Trophoblast cell (in vitro differentiated cells and primary cell): ENCODE measurements at regions not wholly inside any gene's neighbourhood (a gene's known extent, or its start where the extent isn't known, plus 50 kb on each side); places are given as distances from the start of the nearest gene placed in this dataset.

Experiments used
- DNase-seq, 2 donors: peaks; one replicate each; pipeline ENCODE4 v3.0.0-alpha.2; 2016
- H2AFZ ChIP-seq: 2 replicates; pipeline ENCODE4 v1.6.1; 2013; ENCODE audit warnings: low read length, moderate library complexity, mild to moderate bottlenecking; ENCODE audit not compliant: insufficient read depth, poor library complexity
- H2AK5ac ChIP-seq: 2 replicates; pipeline ENCODE4 v1.6.1; 2013; ENCODE audit warnings: mild to moderate bottlenecking, low read length
- H2BK120ac ChIP-seq: 2 replicates; pipeline ENCODE4 v1.6.1; 2013; ENCODE audit warnings: low read length, mild to moderate bottlenecking, moderate library complexity; ENCODE audit not compliant: insufficient read depth, poor library complexity
- H2BK12ac ChIP-seq: 2 replicates; pipeline ENCODE4 v1.6.1; 2013; ENCODE audit warnings: mild to moderate bottlenecking, low read length, moderate library complexity
- H2BK5ac ChIP-seq: 2 replicates; pipeline ENCODE4 v1.6.1; 2013; ENCODE audit warnings: low read length, low read depth, moderate library complexity, mild to moderate bottlenecking; ENCODE audit not compliant: poor library complexity
- H3K14ac ChIP-seq: 2 replicates; pipeline ENCODE4 v1.6.1; 2013; ENCODE audit warnings: mild to moderate bottlenecking, low read length
- H3K18ac ChIP-seq: 2 replicates; pipeline ENCODE4 v1.6.1; 2013; ENCODE audit warnings: mild to moderate bottlenecking, low read length
- H3K23ac ChIP-seq: 2 replicates; pipeline ENCODE4 v1.6.1; 2013; ENCODE audit warnings: low read length
- H3K27ac ChIP-seq: 2 replicates; pipeline ENCODE4 v1.5.1; 2013; ENCODE audit warnings: low read depth, mild to moderate bottlenecking, inconsistent platforms, low read length, moderate library complexity
- H3K27me3 ChIP-seq: 2 replicates; pipeline ENCODE4 v1.6.1; 2013; ENCODE audit warnings: inconsistent platforms, mild to moderate bottlenecking, low read length, moderate library complexity; ENCODE audit not compliant: insufficient read depth
- H3K36me3 ChIP-seq, 2 experiments: 1 replicate in 1 of 2; 2 replicates in 1 of 2; pipeline ENCODE4 v1.6.1; 2013; ENCODE audit warnings: low read length in 2 of 2, mild to moderate bottlenecking in 2 of 2, moderate library complexity in 1 of 2; ENCODE audit not compliant: insufficient read depth in 2 of 2, control insufficient read depth in 1 of 2
- H3K4ac ChIP-seq: 2 replicates; pipeline ENCODE4 v1.6.1; 2013; ENCODE audit warnings: low read depth, mild to moderate bottlenecking, low read length, moderate library complexity
- H3K4me1 ChIP-seq, 2 experiments: 1 replicate in 1 of 2; 2 replicates in 1 of 2; pipeline ENCODE4 v1.6.1; 2013; ENCODE audit warnings: low read length in 2 of 2, mild to moderate bottlenecking in 2 of 2, moderate library complexity in 1 of 2; ENCODE audit not compliant: insufficient read depth in 2 of 2, control insufficient read depth in 1 of 2
- H3K4me2 ChIP-seq: 2 replicates; pipeline ENCODE4 v1.6.1; 2013; ENCODE audit warnings: inconsistent platforms, mild to moderate bottlenecking, low read length, moderate library complexity
- H3K4me3 ChIP-seq: 2 replicates; pipeline ENCODE4 v1.5.1; 2013; ENCODE audit warnings: mild to moderate bottlenecking, low read depth, low read length, inconsistent platforms
- H3K79me1 ChIP-seq: one replicate; pipeline ENCODE4 v1.6.1; 2013; ENCODE audit warnings: low read length
- H3K79me2 ChIP-seq: 2 replicates; pipeline ENCODE4 v1.6.1; 2013; ENCODE audit warnings: low read length, mild to moderate bottlenecking; ENCODE audit not compliant: control insufficient read depth, insufficient read depth, poor library complexity
- H3K9ac ChIP-seq: 2 replicates; pipeline ENCODE4 v1.6.1; 2013; ENCODE audit warnings: mild to moderate bottlenecking, low read length
- H3K9me3 ChIP-seq: 2 replicates; pipeline ENCODE4 v1.6.1; 2013; ENCODE audit warnings: low read depth, mild to moderate bottlenecking, control low read depth, inconsistent platforms, low read length; ENCODE audit not compliant: insufficient read depth
- H4K12ac ChIP-seq: 2 replicates; pipeline ENCODE4 v1.6.1; 2013; ENCODE audit warnings: low read depth, mild to moderate bottlenecking, low read length, moderate library complexity
- H4K8ac ChIP-seq: 2 replicates; pipeline ENCODE4 v1.6.1; 2013; ENCODE audit warnings: low read depth, mild to moderate bottlenecking, low read length, moderate library complexity
- H4K91ac ChIP-seq: one replicate; pipeline ENCODE4 v1.6.1; 2013; ENCODE audit warnings: low read depth, mild to moderate bottlenecking, low read length, moderate library complexity
- WGBS: extraction: QIAGEN DNeasy Blood & Tissue Kit; methylation state at CpG from one replicate; pipeline ENCODE4 v1.1.7; 2013; ENCODE audit warnings: missing lambda C conversion rate; ENCODE audit not compliant: insufficient read length, insufficient coverage; ENCODE audit errors: extremely low coverage; 5-methylcytosine and 5-hydroxymethylcytosine counted together

GRCh38 chr15:62494197-62494596 is 329.1 kb upstream of the C2CD4B start:
- Histone ChIP-seq H2BK5ac (peak overlapping the region; percentile 31), H2AK5ac (peak overlapping the region; percentile 2), H3K27ac (peak overlapping the region; percentile 28), H3K4ac (peak overlapping the region; percentile 85), H3K9ac (no peak overlapping the region), H4K91ac (peak overlapping the region; percentile 85), H3K14ac (peak overlapping the region; percentile 49), H2AFZ (no peak overlapping the region), H3K23ac (no peak overlapping the region), H3K79me1 (peaks cover 33% of the 10 kb centered on the region), H3K4me3 (no peak overlapping the region), H3K4me1 (peaks cover 23 to 39% of the 10 kb centered on the region in 2 experiments), H2BK12ac (peak overlapping the region; percentile 67), H4K12ac (no peak overlapping the region), H3K4me2 (no peak overlapping the region), H4K8ac (no peak overlapping the region), H3K27me3 (no peaks in the 10 kb centered on the region), H3K79me2 (no peaks in the 10 kb centered on the region), H3K18ac (peak overlapping the region; percentile 51), H2BK120ac (peak overlapping the region; percentile 84), H3K9me3 (no peaks in the 10 kb centered on the region), H3K36me3 (no peaks in the 10 kb centered on the region)
- WGBS: no CpG with 5 or more reads among the region's 4 CpGs
- no peak for DNase-seq

- Histone ChIP-seq H2AK5ac (peak overlapping the region; percentile 0), H3K9me3 (no peaks in the 10 kb centered on the region), H3K27me3 (no peaks in the 10 kb centered on the region), H4K8ac (peak overlapping the region; percentile 12), H2BK12ac (peak overlapping the region; percentile 95), H3K9ac (no peak overlapping the region), H3K79me2 (no peaks in the 10 kb centered on the region), H2BK5ac (peak overlapping the region; percentile 12), H4K12ac (no peak overlapping the region), H3K4me1 (peaks cover 23 to 43% of the 10 kb centered on the region in 2 experiments), H3K23ac (no peak overlapping the region), H3K4me3 (no peak overlapping the region), H3K4ac (no peak overlapping the region), H2BK120ac (peak overlapping the region; percentile 75), H3K36me3 (no peaks in the 10 kb centered on the region), H3K18ac (peak overlapping the region; percentile 26), H2AFZ (no peak overlapping the region), H4K91ac (peak overlapping the region; percentile 36), H3K27ac (peak overlapping the region; percentile 79), H3K79me1 (peaks cover 39% of the 10 kb centered on the region), H3K14ac (peak overlapping the region; percentile 18), H3K4me2 (peak overlapping the region; percentile 8)
- WGBS: no CpG with 5 or more reads among the region's 9 CpGs
- DNase-seq: peak; percentile 79 to 87
Measured at GRCh38 chr15:62495670-62496614, 330.9 kb upstream of the C2CD4B start.

GRCh38 chr15:62497356-62497755 is 332.3 kb upstream of the C2CD4B start:
- Histone ChIP-seq H2BK5ac (peak overlapping the region; percentile 33), H3K18ac (peak overlapping the region; percentile 84), H3K36me3 (no peaks in the 10 kb centered on the region), H4K12ac (no peak overlapping the region), H3K27ac (peak overlapping the region; percentile 79), H3K4me2 (no peak overlapping the region), H3K4ac (peak overlapping the region; percentile 58), H2AK5ac (peak overlapping the region; percentile 87), H2AFZ (no peak overlapping the region), H3K79me1 (peaks cover 41% of the 10 kb centered on the region), H3K4me1 (peaks cover 25 to 44% of the 10 kb centered on the region in 2 experiments), H3K14ac (peak overlapping the region; percentile 40), H2BK120ac (peak overlapping the region; percentile 20), H4K8ac (peak overlapping the region; percentile 54), H4K91ac (peak overlapping the region; percentile 26), H3K9me3 (no peaks in the 10 kb centered on the region), H3K79me2 (no peaks in the 10 kb centered on the region), H3K23ac (no peak overlapping the region), H3K27me3 (no peaks in the 10 kb centered on the region), H3K4me3 (no peak overlapping the region), H2BK12ac (peak overlapping the region; percentile 46), H3K9ac (no peak overlapping the region)
- no CpG with 5 or more reads among the region's 2 CpGs for WGBS
- DNase-seq: peak; percentile 35 to 63

GRCh38 chr15:62498278-62498677 is 333.2 kb upstream of the C2CD4B start:
- no peaks in the 10 kb centered on the region for H3K9me3 ChIP-seq

More at GRCh38 chr15:62498278-62498677, 333.2 kb upstream of the C2CD4B start:
- Histone ChIP-seq H3K9ac (no peak overlapping the region), H3K4ac (no peak overlapping the region), H2BK12ac (peak overlapping the region; percentile 56), H3K23ac (no peak overlapping the region), H3K27me3 (no peaks in the 10 kb centered on the region), H4K8ac (peak overlapping the region; percentile 39), H2AFZ (no peak overlapping the region), H3K79me1 (peaks cover 40% of the 10 kb centered on the region), H3K4me2 (peak overlapping the region; percentile 18), H3K36me3 (no peaks in the 10 kb centered on the region), H3K4me1 (peaks cover 29 to 46% of the 10 kb centered on the region in 2 experiments), H3K79me2 (no peaks in the 10 kb centered on the region), H3K18ac (no peak overlapping the region), H3K27ac (peak overlapping the region; percentile 88), H4K91ac (peak overlapping the region; percentile 74), H2BK120ac (peak overlapping the region; percentile 49), H2AK5ac (no peak overlapping the region), H3K4me3 (no peak overlapping the region), H4K12ac (no peak overlapping the region), H3K14ac (no peak overlapping the region), H2BK5ac (peak overlapping the region; percentile 71)
- WGBS: no CpG with 5 or more reads among the region's 4 CpGs
- no peak for DNase-seq
